OCI-LY7 (cell line): ENCODE measurements at regions not wholly inside any gene's neighbourhood (a gene's known extent, or its start where the extent isn't known, plus 50 kb on each side); places are given as distances from the start of the nearest gene placed in this dataset.

Source experiments
- BruUV-seq: library from RNA; stranded (reverse); fragments of 400-500 nt; replicated peaks from 2 replicates; lab custom pipeline; 2021; lab: Mats Ljungman, UMichigan
- CTCF ChIA-PET: fragments of 300-600 bp; sonication (Branson Sonifier 250); formaldehyde crosslinking; loops from one replicate; lab custom pipeline; 2022; ENCODE audit warnings: antibody characterized with exemption; ENCODE audit not compliant: unreplicated experiment; lab: Charles Lee
- POLR2A ChIA-PET: fragments of 300-600 bp; sonication (Branson Sonifier 250); formaldehyde crosslinking; loops from one replicate; lab custom pipeline; 2022; ENCODE audit warnings: antibody characterized with exemption; lab: Charles Lee
- DNase-seq: peaks from one replicate; pipeline ENCODE4 v3.0.0-alpha.2; 2015; ENCODE audit warnings: low spot score
- H2AFZ ChIP-seq: fragments of 200-600 bp; sonication (generic), shearing (Covaris generic); 2 replicates; pipeline ENCODE4 v1.6.1; 2014; ENCODE audit warnings: mild to moderate bottlenecking, antibody characterized with exemption, low read length, moderate library complexity
- H3K27ac ChIP-seq: fragments of 200-600 bp; sonication (generic); 2 replicates; pipeline ENCODE4 v1.5.1; 2014; ENCODE audit warnings: mixed run types, low read depth, mild to moderate bottlenecking, moderate library complexity, low read length, inconsistent platforms; ENCODE audit not compliant: poor library complexity, severe bottlenecking
- H3K36me3 ChIP-seq: fragments of 200-600 bp; sonication (generic); 2 replicates; pipeline ENCODE4 v1.6.1; 2014; ENCODE audit warnings: mild to moderate bottlenecking, antibody characterized with exemption, low read length, moderate library complexity, mixed read lengths; ENCODE audit not compliant: insufficient read depth
- H3K4me1 ChIP-seq: fragments of 200-600 bp; sonication (generic); 2 replicates; pipeline ENCODE4 v1.5.1; 2014; ENCODE audit warnings: mild to moderate bottlenecking, low read length; ENCODE audit not compliant: insufficient read depth, poor library complexity, severe bottlenecking
- H3K4me2 ChIP-seq: fragments of 200-600 bp; sonication (generic); 2 replicates; pipeline ENCODE4 v1.6.1; 2014; ENCODE audit warnings: mild to moderate bottlenecking, low read length
- H3K4me3 ChIP-seq: fragments of 200-600 bp; sonication (generic); 2 replicates; pipeline ENCODE4 v1.5.1; 2014; ENCODE audit warnings: mild to moderate bottlenecking, low read depth, low read length; ENCODE audit not compliant: poor library complexity, severe bottlenecking
- H3K79me2 ChIP-seq: fragments of 200-600 bp; sonication (generic); 2 replicates; pipeline ENCODE4 v1.6.1; 2016; ENCODE audit warnings: low read depth, mild to moderate bottlenecking, low read length, moderate library complexity, mixed read lengths; ENCODE audit not compliant: insufficient read depth
- H3K9me2 ChIP-seq: fragments of 200-600 bp; sonication (generic); 2 replicates; pipeline ENCODE4 v1.6.1; 2016; ENCODE audit warnings: mild to moderate bottlenecking, low read length, mixed read lengths; ENCODE audit not compliant: insufficient read depth
- H3K9me3 ChIP-seq: fragments of 200-600 bp; sonication (generic); 2 replicates; pipeline ENCODE4 v1.6.1; 2014; ENCODE audit warnings: mild to moderate bottlenecking, mixed run types, low read length, mixed read lengths
- H4K20me1 ChIP-seq: fragments of 200-600 bp; sonication (generic); 2 replicates; pipeline ENCODE4 v1.6.1; 2014; ENCODE audit warnings: mild to moderate bottlenecking, antibody characterized with exemption, low read length, moderate library complexity, mixed read lengths; ENCODE audit not compliant: insufficient read depth
- EZH2phosphoT487 ChIP-seq: fragments of 200-600 bp; sonication (generic); IDR thresholded peaks from 2 replicates; pipeline ENCODE4 v1.6.1; 2018; ENCODE audit warnings: low read depth, borderline replicate concordance, mild to moderate bottlenecking, mixed run types, antibody characterized with exemption, low read length, moderate library complexity, mixed read lengths
- intact Hi-C: fragments of 100-400 bp; cut with micrococcal nuclease; formaldehyde crosslinking; loops from one replicate; pipeline ENCODE4 v1.10.0; 2022; ENCODE audit not compliant: unreplicated experiment
- TF ChIP-seq, protein P1 (sequence below): fragments of 200-600 bp; sonication (generic); conservative IDR thresholded peaks from 2 replicates; pipeline ENCODE4 v1.5.1; 2014; ENCODE audit warnings: mild to moderate bottlenecking, antibody characterized with exemption, low read length, moderate library complexity, mixed read lengths

DNA sequence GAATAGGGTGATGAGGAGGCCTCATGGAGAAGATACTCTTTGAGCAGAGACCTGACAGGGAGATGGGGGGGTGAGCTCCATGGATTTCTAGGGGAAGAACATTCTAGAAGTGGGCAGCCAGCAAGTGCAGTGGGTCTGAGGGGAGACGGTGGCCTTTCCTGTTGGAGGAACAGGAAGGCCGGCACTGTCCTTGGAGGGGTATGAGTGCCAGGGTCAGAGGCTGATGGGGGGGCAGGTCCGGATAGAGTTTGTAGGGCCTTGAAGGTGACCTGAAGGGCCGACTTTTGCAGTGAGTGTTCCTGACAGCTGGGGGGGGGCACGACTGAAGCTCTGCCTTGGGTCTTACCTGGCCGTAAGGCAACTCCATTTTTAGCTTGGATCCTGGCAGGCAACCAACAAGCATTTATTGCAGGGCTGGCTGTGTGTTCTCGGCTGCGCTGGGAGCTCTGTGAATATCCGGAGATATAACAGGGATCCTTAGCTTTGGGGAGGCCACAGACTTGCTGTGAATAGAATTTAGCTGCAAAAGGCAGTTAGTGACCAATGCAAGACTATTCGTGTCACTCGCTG lies 130.6 kb downstream of the MRPS6 start:
- Histone ChIP-seq H3K9me3 (no peaks in the 10 kb centered on the region), H3K9me2 (no peaks in the 10 kb centered on the region), H3K36me3 (no peaks in the 10 kb centered on the region), H2AFZ (no peak overlapping the region), H3K27ac (no peak overlapping the region), H3K4me3 (no peak overlapping the region), H4K20me1 (no peaks in the 10 kb centered on the region), H3K4me2 (no peak overlapping the region), H3K79me2 (no peaks in the 10 kb centered on the region), H3K4me1 (peaks cover 3% of the 10 kb centered on the region)
- POLR2A ChIA-PET, result interaction anchor here (0.6 to 1.2 kb wide), 2 partner anchors 12 to 389 kb away, joined by 3 to 4 read pairs; no protein-coding TSS in a partner anchor
- intact Hi-C loops, result no loop called here
- TF ChIP-seq EZH2phosphoT487, result no peak
- TF ChIP-seq, protein P1, sequence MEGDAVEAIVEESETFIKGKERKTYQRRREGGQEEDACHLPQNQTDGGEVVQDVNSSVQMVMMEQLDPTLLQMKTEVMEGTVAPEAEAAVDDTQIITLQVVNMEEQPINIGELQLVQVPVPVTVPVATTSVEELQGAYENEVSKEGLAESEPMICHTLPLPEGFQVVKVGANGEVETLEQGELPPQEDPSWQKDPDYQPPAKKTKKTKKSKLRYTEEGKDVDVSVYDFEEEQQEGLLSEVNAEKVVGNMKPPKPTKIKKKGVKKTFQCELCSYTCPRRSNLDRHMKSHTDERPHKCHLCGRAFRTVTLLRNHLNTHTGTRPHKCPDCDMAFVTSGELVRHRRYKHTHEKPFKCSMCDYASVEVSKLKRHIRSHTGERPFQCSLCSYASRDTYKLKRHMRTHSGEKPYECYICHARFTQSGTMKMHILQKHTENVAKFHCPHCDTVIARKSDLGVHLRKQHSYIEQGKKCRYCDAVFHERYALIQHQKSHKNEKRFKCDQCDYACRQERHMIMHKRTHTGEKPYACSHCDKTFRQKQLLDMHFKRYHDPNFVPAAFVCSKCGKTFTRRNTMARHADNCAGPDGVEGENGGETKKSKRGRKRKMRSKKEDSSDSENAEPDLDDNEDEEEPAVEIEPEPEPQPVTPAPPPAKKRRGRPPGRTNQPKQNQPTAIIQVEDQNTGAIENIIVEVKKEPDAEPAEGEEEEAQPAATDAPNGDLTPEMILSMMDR, result no peak
- BruUV-seq, result no TSS peak
- CTCF ChIA-PET, result no interaction called here
- no peak for DNase-seq

GRCh38 chr21:34204481-34205439 lies 131.4 kb downstream of the MRPS6 start:
- POLR2A ChIA-PET, result interaction anchor here (0.6 to 1.2 kb wide), 2 partner anchors 11 to 480 kb away, joined by 4 read pairs; no protein-coding TSS in a partner anchor

More at GRCh38 chr21:34204481-34205439, 131.4 kb downstream of the MRPS6 start:
- H3K9me3 ChIP-seq, result no peaks in the 10 kb centered on the region
- no peaks in the 10 kb centered on the region for H4K20me1 ChIP-seq
- CTCF ChIA-PET, result no interaction called here
- no peak for DNase-seq
- no peaks in the 10 kb centered on the region for H3K79me2 ChIP-seq
- no peak for TF ChIP-seq EZH2phosphoT487
- TF ChIP-seq, protein P1, result no peak
- H3K9me2 ChIP-seq, result no peaks in the 10 kb centered on the region
- H3K4me2 ChIP-seq, result no peak overlapping the region
- H3K4me3 ChIP-seq, result no peak overlapping the region
- BruUV-seq, result no TSS peak
- H3K4me1 ChIP-seq, result no peaks in the 10 kb centered on the region
- intact Hi-C loops, result no loop called here
- no peak overlapping the region for H3K27ac ChIP-seq
- H2AFZ ChIP-seq, result 0 out of 2 replicates have a peak overlapping the region, but pooled peaks have one; percentile 24
- no peaks in the 10 kb centered on the region for H3K36me3 ChIP-seq
